ENCODE measurements at regions not wholly inside any gene's neighbourhood (a gene's known extent, or its start where the extent isn't known, plus 50 kb on each side); places are given as distances from the start of the nearest gene placed in this dataset.

DNA sequence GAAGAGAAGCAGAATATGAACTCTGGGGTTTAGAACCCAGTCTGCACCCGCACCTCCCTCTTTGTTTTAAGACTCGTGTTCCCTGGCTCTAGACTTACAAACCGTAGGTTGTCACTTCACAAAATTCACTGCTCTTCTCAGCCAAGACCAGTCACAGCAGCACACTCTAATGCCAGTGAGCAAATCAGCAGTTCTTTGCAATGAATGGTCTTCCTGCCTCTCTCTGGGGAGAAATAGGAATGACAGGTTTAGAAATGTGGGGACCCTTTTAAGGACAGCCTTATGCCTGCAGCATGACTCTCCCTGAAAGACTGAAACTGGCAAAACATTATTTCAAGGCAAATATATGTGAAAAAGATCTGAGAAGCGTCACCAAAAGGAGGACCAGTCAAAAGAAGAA lies 156.9 kb downstream of the KCTD15 start:
- no peak for TF ChIP-seq CTCF (IDR thresholded peaks at IDR 0.05; ENCODE audit: insufficient read depth, low read length, poor library complexity, severe bottlenecking)
- Histone ChIP-seq H3K27me3 (ENCODE audit: control insufficient read depth, insufficient read depth, low read length) (no peaks in the 10 kb centered on the region), H3K4me3 (ENCODE audit: low read depth, low read length) (no peak overlapping the region), H3K36me3 (ENCODE audit: control insufficient read depth, insufficient read depth, low read length) (no peaks in the 10 kb centered on the region)
- no peak for DNase-seq (ENCODE audit: low read depth)

DNA sequence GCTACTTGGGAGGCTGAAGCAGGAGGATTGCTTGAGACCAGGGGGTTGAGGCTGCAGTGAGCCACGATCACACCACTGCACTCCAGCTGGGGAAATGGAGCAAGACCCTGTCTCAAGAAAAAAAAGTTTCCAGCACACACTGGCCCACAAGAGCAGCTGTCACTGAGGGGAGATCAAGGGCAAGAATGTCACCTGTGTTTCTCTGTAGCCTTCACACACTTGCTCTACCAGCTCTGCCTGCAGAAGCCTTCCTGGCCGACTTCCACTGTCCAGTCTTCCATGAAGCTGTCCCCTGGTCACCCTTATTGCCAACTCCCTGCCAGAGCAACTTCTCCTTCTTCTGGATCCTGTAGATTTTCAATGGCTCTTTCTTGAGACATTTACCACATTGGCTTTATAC lies 158.0 kb downstream of the KCTD15 start:
- TF ChIP-seq CTCF (IDR thresholded peaks at IDR 0.05; ENCODE audit: insufficient read depth, low read length, poor library complexity, severe bottlenecking), result no peak
- DNase-seq (ENCODE audit: low read depth), result no peak
- Histone ChIP-seq H3K4me3 (ENCODE audit: low read depth, low read length) (no peak overlapping the region), H3K36me3 (ENCODE audit: control insufficient read depth, insufficient read depth, low read length) (no peaks in the 10 kb centered on the region), H3K27me3 (ENCODE audit: control insufficient read depth, insufficient read depth, low read length) (no peaks in the 10 kb centered on the region)

- no peak for DNase-seq (ENCODE audit: low read depth)
- Histone ChIP-seq H3K36me3 (ENCODE audit: control insufficient read depth, insufficient read depth, low read length) (no peaks in the 10 kb centered on the region), H3K27me3 (ENCODE audit: control insufficient read depth, insufficient read depth, low read length) (no peaks in the 10 kb centered on the region), H3K4me3 (ENCODE audit: low read depth, low read length) (no peak overlapping the region)
- TF ChIP-seq CTCF (IDR thresholded peaks at IDR 0.05; ENCODE audit: insufficient read depth, low read length, poor library complexity, severe bottlenecking), result no peak
These were observed 160.3 kb downstream of the KCTD15 start for GRCh38 chr19:33956941-33957340.

- H3K36me3 ChIP-seq (ENCODE audit: control insufficient read depth, insufficient read depth, low read length), result no peaks in the 10 kb centered on the region
- no peak for TF ChIP-seq CTCF (IDR thresholded peaks at IDR 0.05; ENCODE audit: insufficient read depth, low read length, poor library complexity, severe bottlenecking)
These were observed 161.1 kb downstream of the KCTD15 start for GRCh38 chr19:33957804-33958203.

DNA sequence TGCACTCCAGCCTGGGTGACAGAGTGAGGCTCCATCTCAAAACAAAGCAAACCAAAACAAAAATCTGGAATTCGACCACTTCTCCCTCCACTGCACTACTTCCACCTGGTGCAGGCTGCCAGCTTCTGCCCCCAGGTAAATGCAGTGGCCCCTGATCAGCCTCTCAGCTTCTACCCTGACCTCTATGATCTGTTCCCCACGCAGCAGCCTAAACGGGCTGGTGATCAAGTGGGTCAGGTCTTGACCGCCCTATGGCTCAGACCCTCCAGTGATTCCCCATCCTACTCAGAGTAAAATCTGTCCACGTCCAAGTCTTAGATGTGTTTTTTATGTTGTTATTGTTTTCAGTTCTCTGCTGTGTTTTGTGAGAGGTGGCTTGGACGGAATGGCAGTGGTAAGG lies 163.9 kb downstream of the KCTD15 start:
- Histone ChIP-seq H3K27me3 (ENCODE audit: control insufficient read depth, insufficient read depth, low read length) (no peaks in the 10 kb centered on the region), H3K4me3 (ENCODE audit: low read depth, low read length) (no peak overlapping the region), H3K36me3 (ENCODE audit: control insufficient read depth, insufficient read depth, low read length) (no peaks in the 10 kb centered on the region)
- no peak for DNase-seq (ENCODE audit: low read depth)
- TF ChIP-seq CTCF (IDR thresholded peaks at IDR 0.05; ENCODE audit: insufficient read depth, low read length, poor library complexity, severe bottlenecking), result no peak

More at GRCh38 chr19:33957804-33958203, 161.1 kb downstream of the KCTD15 start:
- no peak overlapping the region for H3K4me3 ChIP-seq (ENCODE audit: low read depth, low read length)
- H3K27me3 ChIP-seq (ENCODE audit: control insufficient read depth, insufficient read depth, low read length), result no peaks in the 10 kb centered on the region
- DNase-seq (ENCODE audit: low read depth), result no peak

DNA sequence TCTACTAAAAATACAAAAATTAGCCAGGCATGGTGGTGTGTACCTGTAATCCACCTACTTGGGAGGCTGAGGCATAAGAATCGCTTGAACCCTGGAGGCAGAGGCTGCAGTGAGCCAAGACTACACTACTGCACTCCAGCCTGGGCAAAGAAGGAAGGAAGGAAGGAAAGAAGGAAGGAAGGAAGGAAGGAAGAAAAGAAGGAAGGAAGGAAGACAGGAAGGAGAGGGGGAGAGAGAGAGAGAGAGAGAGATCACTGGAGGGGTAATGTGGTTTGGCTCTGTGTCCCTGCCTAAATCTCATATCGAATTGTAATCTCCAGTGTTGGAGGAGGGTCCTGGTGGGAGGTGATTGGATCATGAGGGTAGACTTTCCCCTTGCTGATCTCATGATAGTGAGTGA lies 165.5 kb downstream of the KCTD15 start:
- DNase-seq (ENCODE audit: low read depth), result no peak
- H3K4me3 ChIP-seq (ENCODE audit: low read depth, low read length), result no peak overlapping the region
- TF ChIP-seq CTCF (IDR thresholded peaks at IDR 0.05; ENCODE audit: insufficient read depth, low read length, poor library complexity, severe bottlenecking), result no peak
- H3K27me3 ChIP-seq (ENCODE audit: control insufficient read depth, insufficient read depth, low read length), result no peaks in the 10 kb centered on the region
- H3K36me3 ChIP-seq (ENCODE audit: control insufficient read depth, insufficient read depth, low read length), result no peaks in the 10 kb centered on the region
